ENCODE measurements at regions not wholly inside any gene's neighbourhood (a gene's known extent, or its start where the extent isn't known, plus 50 kb on each side); places are given as distances from the start of the nearest gene placed in this dataset.

- Histone ChIP-seq H3K27me3 (no peaks in the 10 kb centered on the region), H3K9me3 (no peaks in the 10 kb centered on the region), H3K36me3 (no peaks in the 10 kb centered on the region), H3K27ac (no peak overlapping the region), H3K4me3 (no peak overlapping the region), H3K4me1 (no peaks in the 10 kb centered on the region)
- WGBS, 2 donors: 91 to 95% methylated on average over 1 of the region's 1 CpG
- TF ChIP-seq POLR2A (IDR thresholded peaks at IDR 0.05) (no peak), EP300 (IDR thresholded peaks at IDR 0.05) (no peak), CTCF (IDR thresholded peaks at IDR 0.05) (no peak)
- DNase-seq (ENCODE audit: low spot score in 2 of 2): no peak
Measured at GRCh38 chr14:42138406-42138805, 531.7 kb downstream of the LRFN5 start.

- H3K4me3 ChIP-seq: no peak overlapping the region
- no peak overlapping the region for H3K27ac ChIP-seq
- TF ChIP-seq POLR2A (IDR thresholded peaks at IDR 0.05): no peak
- TF ChIP-seq CTCF (IDR thresholded peaks at IDR 0.05): no peak
- no peak for TF ChIP-seq EP300 (IDR thresholded peaks at IDR 0.05)
- no peaks in the 10 kb centered on the region for H3K27me3 ChIP-seq
- no peaks in the 10 kb centered on the region for H3K4me1 ChIP-seq
- H3K36me3 ChIP-seq: no peaks in the 10 kb centered on the region
- no peaks in the 10 kb centered on the region for H3K9me3 ChIP-seq
- no peak for DNase-seq (ENCODE audit: low spot score in 2 of 2)
Measured at GRCh38 chr14:42130815-42131214, 524.1 kb downstream of the LRFN5 start.

GRCh38 chr14:42123526-42123925, 516.9 kb downstream of the LRFN5 start:
- TF ChIP-seq EP300 (IDR thresholded peaks at IDR 0.05): no peak
- TF ChIP-seq POLR2A (IDR thresholded peaks at IDR 0.05): no peak
- no peak for TF ChIP-seq CTCF (IDR thresholded peaks at IDR 0.05)
- Histone ChIP-seq H3K36me3 (no peaks in the 10 kb centered on the region), H3K27ac (no peak overlapping the region), H3K9me3 (no peaks in the 10 kb centered on the region), H3K4me1 (no peaks in the 10 kb centered on the region), H3K4me3 (no peak overlapping the region), H3K27me3 (no peaks in the 10 kb centered on the region)
- DNase-seq (ENCODE audit: low spot score in 2 of 2): no peak
- WGBS, 2 donors: 85 to 97% methylated on average over 1 of the region's 1 CpG

GRCh38 chr14:42113358-42114069, 506.8 kb downstream of the LRFN5 start:
- Histone ChIP-seq H3K27ac (no peak overlapping the region), H3K4me3 (no peak overlapping the region), H3K9me3 (peaks cover 0 to 30% (median 3%) of the 10 kb centered on the region in 4 donors), H3K4me1 (no peaks in the 10 kb centered on the region), H3K36me3 (no peaks in the 10 kb centered on the region), H3K27me3 (no peaks in the 10 kb centered on the region)
- no peak for TF ChIP-seq EP300 (IDR thresholded peaks at IDR 0.05)
- TF ChIP-seq CTCF (IDR thresholded peaks at IDR 0.05): no peak
- no peak for TF ChIP-seq POLR2A (IDR thresholded peaks at IDR 0.05)
- WGBS, 2 donors: 91 to 96% methylated on average over 59 of the region's 60 CpGs
- no peak for DNase-seq (ENCODE audit: low spot score in 2 of 2)

- H3K36me3 ChIP-seq: no peaks in the 10 kb centered on the region
- 92 to 94% methylated on average over 7 of the region's 7 CpGs for WGBS, 2 donors
- no peaks in the 10 kb centered on the region for H3K4me1 ChIP-seq
- no peak overlapping the region for H3K27ac ChIP-seq
- no peaks in the 10 kb centered on the region for H3K27me3 ChIP-seq
- TF ChIP-seq POLR2A (IDR thresholded peaks at IDR 0.05): no peak
- TF ChIP-seq EP300 (IDR thresholded peaks at IDR 0.05): no peak
- TF ChIP-seq CTCF (IDR thresholded peaks at IDR 0.05): no peak
- no peak for DNase-seq (ENCODE audit: low spot score in 2 of 2)
- peaks cover 0 to 30% (median 3%) of the 10 kb centered on the region in 4 donors for H3K9me3 ChIP-seq
- H3K4me3 ChIP-seq: no peak overlapping the region
Measured at GRCh38 chr14:42112108-42112507, 505.4 kb downstream of the LRFN5 start.
